Body of pancreas (tissue), 4 donors: ENCODE measurements at regions not wholly inside any gene's neighbourhood (a gene's known extent, or its start where the extent isn't known, plus 50 kb on each side); places are given as distances from the start of the nearest gene placed in this dataset.

Experiments used
- ATAC-seq: fragments of 150-250 bp; one replicate; pipeline ENCODE4 v1.9.1; 2016
- DNase-seq, 4 donors: peaks; one replicate each; pipeline ENCODE4 v3.0.0-alpha.2; 2019
- H3K27ac ChIP-seq, 4 donors: fragments of 200-600 bp; sonication (generic); 1 replicate in 3 of 4; 2 replicates in 1 of 4; pipeline versions ENCODE4 v1.5.1 to v1.6.1; 2016 to 2019; ENCODE audit warnings: mild to moderate bottlenecking in 1 of 4, mixed read lengths in 1 of 4, moderate library complexity in 1 of 4
- H3K27me3 ChIP-seq, 2 donors: fragments of 200-600 bp; sonication (generic); one replicate each; pipeline ENCODE4 v1.6.0; 2016; ENCODE audit warnings: mild to moderate bottlenecking in 1 of 2
- H3K36me3 ChIP-seq, 2 donors: fragments of 200-600 bp; sonication (generic); replicated peaks in 1 of 2; 2 replicates each; pipeline ENCODE4 v1.5.1; 2016; ENCODE audit warnings: low read depth in 2 of 2; ENCODE audit not compliant: insufficient read depth in 1 of 2
- H3K4me1 ChIP-seq: fragments of 200-600 bp; sonication (generic); one replicate; pipeline ENCODE4 v1.6.0; 2016
- H3K4me3 ChIP-seq, 2 donors: fragments of 200-600 bp; sonication (generic); 1 replicate in 1 of 2; 2 replicates in 1 of 2; pipeline ENCODE4 v1.5.1; 2016 to 2019
- H3K9me3 ChIP-seq, 3 donors: fragments of 200-600 bp; sonication (generic); 1 replicate in 2 of 3; 2 replicates in 1 of 3; pipeline ENCODE4 v1.5.1; 2016
- POLR2A ChIP-seq, 3 donors: fragments of 450-650 bp; IDR thresholded peaks; one replicate each; pipeline ENCODE4 v1.6.1; 2016; ENCODE audit warnings: antibody characterized with exemption in 3 of 3, mild to moderate bottlenecking in 2 of 3
- WGBS, 2 donors: methylation state at CpG; one replicate each; pipeline ENCODE4 v1.1.5; 2017; 5-methylcytosine and 5-hydroxymethylcytosine counted together
- intact Hi-C: fragments of 100-400 bp; cut with DNase I; formaldehyde crosslinking; loops from one replicate; pipeline ENCODE4 v1.15.1; 2023
- TF ChIP-seq, protein P1 (sequence below), 7 experiments: fragments of 450-650 bp in 4 of 7; fragments of 200-600 bp in 3 of 7; sonication (generic) in 3 of 7; IDR thresholded peaks; one replicate each; pipeline ENCODE4 v1.5.1; 2016 to 2019; ENCODE audit warnings: antibody characterized with exemption in 7 of 7

GRCh38 chr1:4147509-4147908 lies 247.4 kb upstream of the C1orf174 start:
- WGBS, 2 donors = 65 to 66% methylated on average over 12 of the region's 12 CpGs
- Histone ChIP-seq H3K36me3 (no peaks in the 10 kb centered on the region), H3K9me3 (no peaks in the 10 kb centered on the region), H3K4me3 (no peak overlapping the region), H3K4me1 (no peaks in the 10 kb centered on the region), H3K27me3 (no peaks in the 10 kb centered on the region), H3K27ac (no peak overlapping the region)
- TF ChIP-seq, protein P1, sequence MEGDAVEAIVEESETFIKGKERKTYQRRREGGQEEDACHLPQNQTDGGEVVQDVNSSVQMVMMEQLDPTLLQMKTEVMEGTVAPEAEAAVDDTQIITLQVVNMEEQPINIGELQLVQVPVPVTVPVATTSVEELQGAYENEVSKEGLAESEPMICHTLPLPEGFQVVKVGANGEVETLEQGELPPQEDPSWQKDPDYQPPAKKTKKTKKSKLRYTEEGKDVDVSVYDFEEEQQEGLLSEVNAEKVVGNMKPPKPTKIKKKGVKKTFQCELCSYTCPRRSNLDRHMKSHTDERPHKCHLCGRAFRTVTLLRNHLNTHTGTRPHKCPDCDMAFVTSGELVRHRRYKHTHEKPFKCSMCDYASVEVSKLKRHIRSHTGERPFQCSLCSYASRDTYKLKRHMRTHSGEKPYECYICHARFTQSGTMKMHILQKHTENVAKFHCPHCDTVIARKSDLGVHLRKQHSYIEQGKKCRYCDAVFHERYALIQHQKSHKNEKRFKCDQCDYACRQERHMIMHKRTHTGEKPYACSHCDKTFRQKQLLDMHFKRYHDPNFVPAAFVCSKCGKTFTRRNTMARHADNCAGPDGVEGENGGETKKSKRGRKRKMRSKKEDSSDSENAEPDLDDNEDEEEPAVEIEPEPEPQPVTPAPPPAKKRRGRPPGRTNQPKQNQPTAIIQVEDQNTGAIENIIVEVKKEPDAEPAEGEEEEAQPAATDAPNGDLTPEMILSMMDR (IDR thresholded peaks at IDR 0.05) = no peak
- intact Hi-C loops = no loop called here
- DNase-seq = no peak
- no peak for ATAC-seq

DNA sequence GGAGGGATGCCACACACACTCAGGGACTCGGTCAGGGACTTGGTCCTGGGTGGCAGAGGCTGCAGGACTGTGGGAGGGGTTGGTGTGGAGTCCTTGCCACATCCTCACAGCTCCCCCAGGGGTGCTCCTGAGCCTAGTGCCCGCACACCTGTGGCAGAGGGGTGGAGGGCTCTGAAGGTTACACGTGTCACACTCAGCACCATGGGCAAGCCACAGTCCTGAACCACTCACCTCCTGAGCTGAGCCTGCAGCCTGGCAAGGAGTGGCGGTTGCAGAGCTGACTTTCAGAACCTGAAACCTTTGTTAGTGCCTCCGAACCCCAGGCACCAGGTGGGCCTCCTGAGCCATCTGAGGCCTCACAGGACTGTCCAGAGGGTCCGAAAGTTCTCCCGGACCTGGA lies 249.2 kb upstream of the C1orf174 start:
- DNase-seq (no peak), ATAC-seq (no peak)
- intact Hi-C loops = no loop called here
- no peaks in the 10 kb centered on the region for H3K36me3 ChIP-seq
- H3K9me3 ChIP-seq = no peaks in the 10 kb centered on the region
- H3K4me3 ChIP-seq = no peak overlapping the region
- H3K27me3 ChIP-seq = no peaks in the 10 kb centered on the region
- no peaks in the 10 kb centered on the region for H3K4me1 ChIP-seq
- H3K27ac ChIP-seq = no peak overlapping the region
- TF ChIP-seq POLR2A (IDR thresholded peaks at IDR 0.05) = no peak
- TF ChIP-seq, protein P1 (IDR thresholded peaks at IDR 0.05) = no peak
- 66 to 77% methylated on average over 3 to 7 of the region's 7 CpGs for WGBS, 2 donors

- Histone ChIP-seq H3K36me3 (no peaks in the 10 kb centered on the region), H3K27me3 (no peaks in the 10 kb centered on the region), H3K4me1 (no peaks in the 10 kb centered on the region), H3K4me3 (no peak overlapping the region), H3K9me3 (no peaks in the 10 kb centered on the region), H3K27ac (no peak overlapping the region)
- ATAC-seq (no peak), DNase-seq (no peak)
- 70 to 81% methylated on average over 10 of the region's 10 CpGs for WGBS, 2 donors
- TF ChIP-seq, protein P1 (IDR thresholded peaks at IDR 0.05) = no peak
- TF ChIP-seq POLR2A (IDR thresholded peaks at IDR 0.05) = no peak
- intact Hi-C loops = no loop called here
Observed at GRCh38 chr1:4149831-4150230, 249.8 kb upstream of the C1orf174 start.

- intact Hi-C loops = no loop called here
- H3K27ac ChIP-seq = no peak overlapping the region
- DNase-seq = no peak
- H3K4me1 ChIP-seq = no peaks in the 10 kb centered on the region
- TF ChIP-seq POLR2A (IDR thresholded peaks at IDR 0.05) = no peak
- TF ChIP-seq, protein P1 (IDR thresholded peaks at IDR 0.05) = no peak
- no peaks in the 10 kb centered on the region for H3K36me3 ChIP-seq
- H3K27me3 ChIP-seq = no peaks in the 10 kb centered on the region
- WGBS, 2 donors = 0 to 34% methylated on average over 1 to 7 of the region's 7 CpGs
- ATAC-seq = no peak
- H3K4me3 ChIP-seq = no peak overlapping the region
- H3K9me3 ChIP-seq = no peaks in the 10 kb centered on the region
Observed at GRCh38 chr1:4150262-4150661, 250.2 kb upstream of the C1orf174 start.

- intact Hi-C loops = no loop called here
- WGBS, 2 donors = 56 to 68% methylated on average over 10 to 11 of the region's 11 CpGs
- peaks cover 8% of the 10 kb centered on the region for H3K4me1 ChIP-seq
- no peak for ATAC-seq
- H3K9me3 ChIP-seq = no peaks in the 10 kb centered on the region
- no peak overlapping the region for H3K4me3 ChIP-seq
- H3K36me3 ChIP-seq = no peaks in the 10 kb centered on the region
- DNase-seq = no peak
- no peaks in the 10 kb centered on the region for H3K27me3 ChIP-seq
- TF ChIP-seq, protein P1 (IDR thresholded peaks at IDR 0.05) = no peak
- TF ChIP-seq POLR2A (IDR thresholded peaks at IDR 0.05) = no peak
- no peak overlapping the region for H3K27ac ChIP-seq
Observed at GRCh38 chr1:4152266-4152665, 252.2 kb upstream of the C1orf174 start.
